H9 (cell line): ENCODE measurements at regions not wholly inside any gene's neighbourhood (a gene's known extent, or its start where the extent isn't known, plus 50 kb on each side); places are given as distances from the start of the nearest gene placed in this dataset.

Source experiments
- DNase-seq: peaks from one replicate; pipeline ENCODE4 v3.0.0-alpha.2; 2017
- H2AFZ ChIP-seq: one replicate; pipeline ENCODE4 v1.6.1; 2013; ENCODE audit warnings: mild to moderate bottlenecking, low read length, control low read depth, moderate library complexity
- H2AK5ac ChIP-seq: 2 replicates; pipeline ENCODE4 v1.6.1; 2013; ENCODE audit warnings: low read length, control low read depth, mixed read lengths; ENCODE audit not compliant: insufficient read length
- H2BK120ac ChIP-seq: one replicate; pipeline ENCODE4 v1.6.1; 2013; ENCODE audit warnings: low read depth, mild to moderate bottlenecking, low read length, control low read depth, inconsistent platforms; ENCODE audit not compliant: poor library complexity, severe bottlenecking
- H2BK12ac ChIP-seq: 2 replicates; pipeline ENCODE4 v1.6.1; 2013; ENCODE audit warnings: low read length, control low read depth, mixed read lengths, low read depth; ENCODE audit not compliant: insufficient read length
- H2BK15ac ChIP-seq: 2 replicates; pipeline ENCODE4 v1.6.1; 2013; ENCODE audit warnings: low read depth, low read length, control low read depth
- H2BK20ac ChIP-seq: one replicate; pipeline ENCODE4 v1.6.1; 2013; ENCODE audit warnings: low read depth, mild to moderate bottlenecking, low read length, control low read depth, inconsistent platforms; ENCODE audit not compliant: poor library complexity, severe bottlenecking
- H2BK5ac ChIP-seq: 2 replicates; pipeline ENCODE4 v1.6.1; 2013; ENCODE audit warnings: low read length, control low read depth, mixed read lengths; ENCODE audit not compliant: insufficient read length
- H3K14ac ChIP-seq: 2 replicates; pipeline ENCODE4 v1.6.1; 2013; ENCODE audit warnings: low read length, control low read depth; ENCODE audit not compliant: insufficient read depth
- H3K18ac ChIP-seq: 2 replicates; pipeline ENCODE4 v1.6.1; 2013; ENCODE audit warnings: low read depth, mild to moderate bottlenecking, mixed read lengths, low read length, control low read depth; ENCODE audit not compliant: insufficient read length
- H3K23ac ChIP-seq: 2 replicates; pipeline ENCODE4 v1.6.1; 2013; ENCODE audit warnings: low read length, control low read depth, mixed read lengths, low read depth; ENCODE audit not compliant: insufficient read length
- H3K23me2 ChIP-seq: 2 replicates; pipeline ENCODE4 v1.6.1; 2013; ENCODE audit warnings: low read depth, mild to moderate bottlenecking, mixed read lengths, low read length, control low read depth; ENCODE audit not compliant: insufficient read length, poor library complexity, severe bottlenecking
- H3K27ac ChIP-seq: 2 replicates; pipeline ENCODE4 v1.5.1; 2013; ENCODE audit warnings: low read length, control low read depth, mixed read lengths, low read depth; ENCODE audit not compliant: insufficient read length
- H3K27me3 ChIP-seq: 2 replicates; pipeline ENCODE4 v1.6.1; 2013; ENCODE audit warnings: low read length, control low read depth, inconsistent platforms; ENCODE audit not compliant: insufficient read depth
- H3K4ac ChIP-seq: 2 replicates; pipeline ENCODE4 v1.6.1; 2013; ENCODE audit warnings: low read depth, mild to moderate bottlenecking, control low read depth, inconsistent platforms, low read length, moderate library complexity
- H3K4me1 ChIP-seq: 2 replicates; pipeline ENCODE4 v1.6.1; 2013; ENCODE audit warnings: low read length, control low read depth, inconsistent platforms; ENCODE audit not compliant: insufficient read depth
- H3K4me2 ChIP-seq: 2 replicates; pipeline ENCODE4 v1.6.1; 2013; ENCODE audit warnings: low read length, control low read depth, mixed read lengths; ENCODE audit not compliant: insufficient read length, insufficient read depth
- H3K56ac ChIP-seq: 2 replicates; pipeline ENCODE4 v1.6.1; 2013; ENCODE audit warnings: low read depth, mild to moderate bottlenecking, mixed read lengths, low read length, control low read depth; ENCODE audit not compliant: insufficient read length
- H3K79me1 ChIP-seq: 2 replicates; pipeline ENCODE4 v1.6.1; 2013; ENCODE audit warnings: low read depth, mild to moderate bottlenecking, moderate library complexity, low read length, control low read depth, inconsistent platforms; ENCODE audit not compliant: insufficient read depth, poor library complexity, severe bottlenecking
- H3K79me2 ChIP-seq: 2 replicates; pipeline ENCODE4 v1.6.1; 2013; ENCODE audit warnings: low read length, control low read depth, inconsistent platforms; ENCODE audit not compliant: insufficient read depth
- H3K9ac ChIP-seq: 2 replicates; pipeline ENCODE4 v1.6.1; 2013; ENCODE audit warnings: low read length, control low read depth, mixed read lengths; ENCODE audit not compliant: insufficient read length; ENCODE audit errors: extremely low read depth
- H3K9me3 ChIP-seq: one replicate; pipeline ENCODE4 v1.6.1; 2013; ENCODE audit warnings: low read depth, low read length, inconsistent platforms; ENCODE audit not compliant: control insufficient read depth
- H3T11ph ChIP-seq: one replicate; pipeline ENCODE4 v1.6.1; 2013; ENCODE audit warnings: mild to moderate bottlenecking, low read length, control low read depth, inconsistent platforms
- H4K20me1 ChIP-seq: one replicate; pipeline ENCODE4 v1.6.1; 2013; ENCODE audit not compliant: control insufficient read depth, insufficient read length, insufficient read depth
- H4K5ac ChIP-seq: 2 replicates; pipeline ENCODE4 v1.6.1; 2013; ENCODE audit warnings: low read depth, mild to moderate bottlenecking, mixed read lengths, low read length, control low read depth; ENCODE audit not compliant: insufficient read length
- H4K8ac ChIP-seq: replicated peaks from 2 replicates; pipeline ENCODE4 v1.6.1; 2013; ENCODE audit warnings: low read length, control low read depth, mixed read lengths, low read depth; ENCODE audit not compliant: insufficient read length
- H4K91ac ChIP-seq: 2 replicates; pipeline ENCODE4 v1.6.1; 2013; ENCODE audit warnings: low read depth, mild to moderate bottlenecking, moderate library complexity, mixed read lengths, low read length, control low read depth; ENCODE audit not compliant: insufficient read length
- H3K27ac Mint-ChIP-seq, 3 experiments: 2 replicates in 2 of 3; 3 replicates in 1 of 3; pipeline ENCODE4 v1.8.0; 2020 to 2021; ENCODE audit warnings: mixed read lengths in 3 of 3, mild to moderate bottlenecking in 1 of 3, moderate library complexity in 1 of 3
- H3K27me3 Mint-ChIP-seq: 2 replicates; pipeline ENCODE4 v1.8.0; 2021; ENCODE audit warnings: low read depth, mild to moderate bottlenecking, moderate library complexity, mixed read lengths
- H3K36me3 Mint-ChIP-seq, 3 experiments: 2 replicates in 2 of 3; 3 replicates in 1 of 3; pipeline ENCODE4 v1.8.0; 2020 to 2021; ENCODE audit warnings: low read depth in 3 of 3, mixed read lengths in 3 of 3; ENCODE audit not compliant: insufficient read depth in 1 of 3
- H3K4me1 Mint-ChIP-seq, 2 experiments: 2 replicates each; pipeline ENCODE4 v1.8.0; 2020; ENCODE audit warnings: mixed read lengths in 2 of 2
- H3K4me3 Mint-ChIP-seq, 2 experiments: 2 replicates in 1 of 2; 3 replicates in 1 of 2; pipeline ENCODE4 v1.8.0; 2020 to 2021; ENCODE audit warnings: mild to moderate bottlenecking in 2 of 2, mixed read lengths in 2 of 2, moderate library complexity in 1 of 2
- H3K9me3 Mint-ChIP-seq, 2 experiments: 2 replicates in 1 of 2; 3 replicates in 1 of 2; pipeline ENCODE4 v1.8.0; 2020; ENCODE audit warnings: mild to moderate bottlenecking in 2 of 2, mixed read lengths in 2 of 2, moderate library complexity in 1 of 2
- WGBS: extraction: QIAGEN DNeasy Blood & Tissue Kit; methylation state at CpG from one replicate; pipeline ENCODE4 v1.1.7; 2013; ENCODE audit warnings: missing lambda C conversion rate, low lambda C conversion rate, mixed read lengths; ENCODE audit not compliant: insufficient read length; ENCODE audit errors: extremely low coverage; 5-methylcytosine and 5-hydroxymethylcytosine counted together
- TF ChIP-seq, protein P1 (sequence below): fragments of 200-600 bp; sonication (generic); conservative IDR thresholded peaks from 3 replicates; pipeline ENCODE4 v1.8.0; 2021; ENCODE audit warnings: antibody characterized with exemption, mild to moderate bottlenecking

DNA sequence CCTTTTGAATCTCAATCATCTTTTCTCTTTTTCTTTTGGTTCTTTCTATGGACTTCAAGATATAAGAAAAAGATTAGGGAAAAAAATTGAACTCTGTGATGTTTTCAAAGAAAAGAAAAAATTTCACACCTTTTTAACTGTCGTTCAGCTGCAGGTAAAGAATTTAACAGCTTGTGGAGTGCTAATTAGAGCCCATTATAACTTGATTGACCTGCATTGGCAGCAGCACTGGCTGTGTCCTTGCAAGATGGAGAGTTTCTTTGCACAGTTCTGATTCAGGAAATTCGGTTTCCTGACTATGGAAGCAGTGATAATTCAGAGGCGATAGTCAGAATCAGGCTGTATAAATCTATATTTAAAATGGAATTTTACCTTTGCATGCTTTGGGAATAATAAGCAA lies 183.2 kb upstream of the DACH1 start:
- no peak for DNase-seq
- no peak overlapping the region for H3K4me2 ChIP-seq
- H4K5ac ChIP-seq, result no peak overlapping the region
- H3K4me1 ChIP-seq, result no peaks in the 10 kb centered on the region
- no peak overlapping the region for H2AK5ac ChIP-seq
- H2BK12ac ChIP-seq, result no peak overlapping the region
- no peak overlapping the region for H3T11ph ChIP-seq
- H2BK15ac ChIP-seq, result no peak overlapping the region
- no peak overlapping the region for H3K18ac ChIP-seq
- no peaks in the 10 kb centered on the region for H3K23me2 ChIP-seq
- no peaks in the 10 kb centered on the region for H3K79me2 ChIP-seq
- TF ChIP-seq, protein P1, sequence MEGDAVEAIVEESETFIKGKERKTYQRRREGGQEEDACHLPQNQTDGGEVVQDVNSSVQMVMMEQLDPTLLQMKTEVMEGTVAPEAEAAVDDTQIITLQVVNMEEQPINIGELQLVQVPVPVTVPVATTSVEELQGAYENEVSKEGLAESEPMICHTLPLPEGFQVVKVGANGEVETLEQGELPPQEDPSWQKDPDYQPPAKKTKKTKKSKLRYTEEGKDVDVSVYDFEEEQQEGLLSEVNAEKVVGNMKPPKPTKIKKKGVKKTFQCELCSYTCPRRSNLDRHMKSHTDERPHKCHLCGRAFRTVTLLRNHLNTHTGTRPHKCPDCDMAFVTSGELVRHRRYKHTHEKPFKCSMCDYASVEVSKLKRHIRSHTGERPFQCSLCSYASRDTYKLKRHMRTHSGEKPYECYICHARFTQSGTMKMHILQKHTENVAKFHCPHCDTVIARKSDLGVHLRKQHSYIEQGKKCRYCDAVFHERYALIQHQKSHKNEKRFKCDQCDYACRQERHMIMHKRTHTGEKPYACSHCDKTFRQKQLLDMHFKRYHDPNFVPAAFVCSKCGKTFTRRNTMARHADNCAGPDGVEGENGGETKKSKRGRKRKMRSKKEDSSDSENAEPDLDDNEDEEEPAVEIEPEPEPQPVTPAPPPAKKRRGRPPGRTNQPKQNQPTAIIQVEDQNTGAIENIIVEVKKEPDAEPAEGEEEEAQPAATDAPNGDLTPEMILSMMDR, result no peak
- H4K8ac ChIP-seq, result no peak overlapping the region
- H3K27me3 Mint-ChIP-seq, result no peaks in the 10 kb centered on the region
- H2BK20ac ChIP-seq, result no peak overlapping the region
- H4K20me1 ChIP-seq, result no peaks in the 10 kb centered on the region
- no peak overlapping the region for H3K27ac ChIP-seq
- WGBS, result no CpG with 5 or more reads among the region's 3 CpGs
- H3K36me3 Mint-ChIP-seq, result peaks cover 0 to under 1% (median 0%) of the 10 kb centered on the region in 3 experiments; a peak in 3 of 7 replicates
- H3K23ac ChIP-seq, result no peak overlapping the region
- no peak overlapping the region for H3K4me3 Mint-ChIP-seq
- H3K9ac ChIP-seq, result no peak overlapping the region
- H3K9me3 ChIP-seq, result no peaks in the 10 kb centered on the region
- H3K14ac ChIP-seq, result no peak overlapping the region
- H3K79me1 ChIP-seq, result no peaks in the 10 kb centered on the region
- H2BK5ac ChIP-seq, result no peak overlapping the region
- no peak overlapping the region for H3K4ac ChIP-seq
- peaks cover 3 to 4% of the 10 kb centered on the region in 2 experiments; a peak in 3 of 4 replicates for H3K4me1 Mint-ChIP-seq
- H3K56ac ChIP-seq, result no peak overlapping the region
- no peak overlapping the region for H3K27ac Mint-ChIP-seq
- no peaks in the 10 kb centered on the region for H3K27me3 ChIP-seq
- no peak overlapping the region for H4K91ac ChIP-seq
- H3K9me3 Mint-ChIP-seq, result peaks cover 3 to 9% of the 10 kb centered on the region in 2 experiments; a peak in 4 of 5 replicates
- no peak overlapping the region for H2BK120ac ChIP-seq
- no peak overlapping the region for H2AFZ ChIP-seq
